SK-N-MC (cell line): ENCODE measurements at regions not wholly inside any gene's neighbourhood (a gene's known extent, or its start where the extent isn't known, plus 50 kb on each side); places are given as distances from the start of the nearest gene placed in this dataset.

ENCODE experiments used
- DNase-seq: peaks from one replicate; pipeline ENCODE4 v3.0.0-alpha.2; 2011; ENCODE audit warnings: low read depth, low spot score
- H3K27ac ChIP-seq: fragments of 200-600 bp; sonication (generic); 2 replicates; pipeline ENCODE4 v1.5.1; 2016; ENCODE audit warnings: mixed run types
- H3K36me3 ChIP-seq: fragments of 200-600 bp; sonication (generic); 2 replicates; pipeline ENCODE4 v1.6.1; 2017; ENCODE audit warnings: antibody characterized with exemption, low read length, mixed read lengths; ENCODE audit not compliant: insufficient read depth
- H3K4me3 ChIP-seq: fragments of 200-600 bp; sonication (generic); 2 replicates; pipeline ENCODE4 v1.5.1; 2016
- H3K9ac ChIP-seq: fragments of 200-600 bp; sonication (generic); 2 replicates; pipeline ENCODE4 v1.8.0; 2017; ENCODE audit warnings: mixed run types, mixed read lengths; ENCODE audit not compliant: insufficient read length
- H3K9me3 ChIP-seq: fragments of 200-600 bp; sonication (generic); 2 replicates; pipeline ENCODE4 v1.6.1; 2017; ENCODE audit warnings: low read depth, mild to moderate bottlenecking, antibody characterized with exemption, low read length, moderate library complexity, mixed read lengths
- EZH2 ChIP-seq: fragments of 200-600 bp; sonication (generic); IDR thresholded peaks from one replicate; pipeline ENCODE4 v1.6.1; 2017; ENCODE audit warnings: antibody characterized with exemption
- FOXP2 ChIP-seq: optimal IDR thresholded peaks from 2 replicates; pipeline ENCODE3; 2011; ENCODE audit warnings: mild to moderate bottlenecking, moderate library complexity; ENCODE audit not compliant: insufficient read depth; ENCODE audit errors: extremely low read length, control extremely low read depth
- POLR2AphosphoS5 ChIP-seq: IDR thresholded peaks from 2 replicates; pipeline ENCODE4 v1.6.1; 2012; ENCODE audit warnings: mild to moderate bottlenecking, low read depth, low read length, borderline replicate concordance

DNA sequence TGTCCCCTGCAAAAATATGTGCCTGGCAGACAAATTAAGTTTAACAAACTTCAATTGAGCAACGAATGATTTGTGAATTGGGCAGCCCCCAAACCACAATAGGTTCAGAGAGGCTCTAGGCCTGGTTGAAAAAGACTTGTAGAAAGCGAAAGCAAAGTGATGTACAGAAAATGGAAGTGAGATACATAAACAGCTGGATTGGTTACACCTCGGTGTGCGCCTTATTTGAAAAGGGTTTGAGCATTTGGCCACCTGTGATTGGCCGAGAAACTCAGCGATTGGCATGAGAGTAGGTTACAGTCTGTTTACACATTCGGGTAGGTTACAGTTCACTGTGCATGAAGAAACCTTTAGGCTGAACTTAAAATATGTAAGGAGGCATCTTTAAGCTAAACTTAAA lies 136.9 kb downstream of the CD83 start:
- no peak overlapping the region for H3K27ac ChIP-seq
- H3K4me3 ChIP-seq, result no peak overlapping the region
- no peaks in the 10 kb centered on the region for H3K9me3 ChIP-seq
- no peaks in the 10 kb centered on the region for H3K36me3 ChIP-seq
- TF ChIP-seq POLR2AphosphoS5 (no peak), FOXP2 (no peak), EZH2 (no peak)
- H3K9ac ChIP-seq, result no peak overlapping the region
- DNase-seq, result no peak

DNA sequence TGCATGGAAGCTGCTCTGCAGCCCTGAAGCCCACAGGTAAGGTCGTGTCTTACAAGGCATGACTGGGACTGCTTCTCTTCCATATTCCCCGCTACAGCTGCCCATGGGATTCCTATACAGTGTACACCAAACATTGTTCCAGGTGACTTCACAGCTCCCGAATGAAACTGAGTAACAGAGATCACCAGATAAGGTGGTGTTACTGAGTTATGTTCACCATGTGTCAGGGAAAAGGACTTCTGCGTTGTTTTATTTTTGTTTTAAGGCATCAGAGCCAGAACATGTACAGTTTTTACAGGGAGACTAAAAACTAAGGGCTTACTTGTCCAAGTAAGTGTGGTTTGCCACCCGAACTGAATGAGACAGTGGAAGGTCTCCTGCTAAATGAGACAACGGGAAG lies 138.3 kb downstream of the CD83 start:
- Histone ChIP-seq H3K36me3 (no peaks in the 10 kb centered on the region), H3K9me3 (peaks cover 4% of the 10 kb centered on the region; the same call in 1 of the 2 replicates), H3K9ac (no peak overlapping the region), H3K4me3 (no peak overlapping the region), H3K27ac (no peak overlapping the region)
- TF ChIP-seq POLR2AphosphoS5, result no peak
- no peak for DNase-seq

DNA sequence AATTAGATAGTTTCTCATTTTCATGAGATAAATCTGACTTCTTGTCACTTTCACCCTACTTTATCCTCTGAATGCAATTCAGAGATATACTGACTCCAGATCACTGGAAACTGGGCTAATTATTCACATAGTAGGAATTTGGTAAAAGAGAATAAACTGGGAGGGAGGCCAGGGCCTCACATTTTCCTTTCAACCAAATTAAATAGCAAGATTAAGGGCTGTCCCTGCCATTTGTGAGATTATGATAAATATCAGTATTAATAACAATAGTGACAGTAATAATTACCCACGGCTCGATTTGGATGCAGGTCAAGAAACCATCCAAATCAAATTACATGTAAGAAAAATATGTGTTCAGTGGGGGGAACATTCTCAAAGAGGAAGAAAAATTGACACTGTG lies 140.5 kb downstream of the CD83 start:
- H3K27ac ChIP-seq, result no peak overlapping the region
- TF ChIP-seq FOXP2, result no peak
- no peak for TF ChIP-seq EZH2
- TF ChIP-seq POLR2AphosphoS5, result no peak
- no peak for DNase-seq

DNA sequence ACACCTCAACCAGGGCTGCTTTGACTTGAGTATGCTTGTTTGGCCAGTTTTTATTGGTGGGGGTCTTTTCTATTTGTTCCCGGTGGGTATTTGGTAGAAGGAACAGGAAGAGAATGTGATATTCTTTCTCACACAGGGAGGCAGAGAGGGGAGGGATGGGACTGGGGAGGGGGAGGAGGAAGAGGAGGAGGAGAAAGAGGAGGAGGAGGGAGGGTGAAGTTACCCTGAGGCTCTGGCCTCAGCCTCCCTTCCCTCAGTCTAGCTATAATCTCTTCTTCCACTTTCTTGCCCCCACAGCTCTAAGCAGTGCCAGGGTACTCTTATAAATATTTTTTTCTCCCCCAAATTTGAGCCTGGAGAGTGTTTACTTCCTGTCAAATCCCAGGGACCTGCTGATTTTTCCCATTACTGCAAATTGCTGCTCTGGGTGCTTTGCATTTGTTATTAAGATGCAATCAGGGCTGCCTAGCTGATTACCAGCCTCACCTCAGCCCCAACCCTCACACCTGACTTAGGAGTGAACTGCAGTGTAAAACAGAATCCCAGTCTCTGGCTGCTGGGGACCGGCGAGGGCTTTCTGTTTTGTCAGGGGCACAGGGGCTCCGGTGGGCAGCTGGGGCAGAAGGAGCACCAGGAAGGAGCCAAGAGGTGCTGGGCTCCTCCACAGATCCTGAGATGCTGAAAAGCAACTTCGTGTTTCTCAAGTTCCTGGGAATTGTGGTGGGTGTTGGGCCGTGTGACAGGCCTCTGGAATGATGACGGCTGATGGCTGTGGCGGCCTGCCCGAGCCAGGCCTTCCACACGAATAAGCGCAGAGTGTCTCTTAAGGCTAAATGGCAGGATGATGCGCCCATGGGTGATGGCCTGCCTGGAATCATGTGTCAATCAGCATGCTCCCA lies 141.4 kb downstream of the CD83 start:
- Histone ChIP-seq H3K9ac (no peak overlapping the region), H3K9me3 (peaks cover 8% of the 10 kb centered on the region; the same call in 1 of the 2 replicates), H3K4me3 (no peak overlapping the region), H3K27ac (0 out of 2 replicates have a peak overlapping the region, but pooled peaks have one; percentile 26), H3K36me3 (peaks cover 3% of the 10 kb centered on the region; the same call in 1 of the 2 replicates)
- DNase-seq, result no peak
- TF ChIP-seq EZH2, result no peak

More for the DNA sequence above, 140.5 kb downstream of the CD83 start:
- Histone ChIP-seq H3K9me3 (peaks cover 4% of the 10 kb centered on the region; the same call in 1 of the 2 replicates), H3K9ac (no peak overlapping the region), H3K4me3 (no peak overlapping the region), H3K36me3 (no peaks in the 10 kb centered on the region)

DNA sequence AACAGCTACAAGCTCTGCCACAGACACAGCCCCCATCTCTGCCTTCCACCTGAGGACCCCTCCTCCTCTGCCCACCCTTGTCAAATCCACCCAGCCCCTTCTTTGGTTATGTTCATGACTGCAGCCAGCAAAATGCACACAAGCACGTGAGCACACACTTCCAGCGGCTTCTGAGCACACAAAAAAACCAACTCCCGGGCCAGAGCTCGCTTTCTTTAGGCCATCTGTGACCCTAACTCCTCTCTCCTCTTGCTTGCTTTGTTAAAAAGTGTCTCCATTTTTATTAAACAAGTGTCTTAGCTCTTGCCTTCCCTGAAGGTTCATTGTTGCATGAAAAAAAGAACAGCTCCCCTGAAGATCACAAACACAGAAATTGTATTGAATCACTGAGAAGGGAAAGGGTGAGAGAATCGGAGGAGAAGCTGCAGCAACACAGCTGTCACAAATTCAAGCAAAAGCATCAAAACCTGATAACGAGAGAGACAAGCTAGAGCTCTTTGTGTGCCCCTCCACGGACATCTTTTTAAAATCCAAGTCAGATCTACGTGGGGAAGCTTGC lies 142.1 kb downstream of the CD83 start:
- H3K9me3 ChIP-seq, result peaks cover 8% of the 10 kb centered on the region; the same call in 1 of the 2 replicates
- 0 out of 2 replicates have a peak overlapping the region, but pooled peaks have one; percentile 17 for H3K27ac ChIP-seq
- no peak overlapping the region for H3K4me3 ChIP-seq
- no peak for TF ChIP-seq POLR2AphosphoS5
- no peak for TF ChIP-seq FOXP2
- TF ChIP-seq EZH2, result no peak
- peaks cover 3% of the 10 kb centered on the region; the same call in 1 of the 2 replicates for H3K36me3 ChIP-seq
- DNase-seq, result no peak
- H3K9ac ChIP-seq, result no peak overlapping the region

DNA sequence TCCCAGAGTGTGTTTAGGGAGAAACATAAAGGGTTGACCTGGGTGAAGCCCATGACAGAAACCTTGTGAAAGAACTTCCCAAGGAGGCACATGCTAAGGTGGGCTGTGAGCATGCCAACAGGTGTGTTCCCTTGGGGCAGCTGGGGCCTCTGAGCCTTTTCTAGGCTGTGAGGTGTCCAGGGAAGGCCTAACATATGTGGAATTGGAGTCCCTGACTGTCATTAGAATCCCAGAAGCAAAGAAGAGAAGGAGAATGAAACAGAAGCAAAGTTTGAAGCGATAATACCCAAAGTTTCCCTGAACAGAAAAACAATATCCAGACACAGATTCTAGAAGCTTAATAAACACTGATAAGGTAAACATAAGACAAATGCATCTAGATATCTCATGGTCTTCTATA lies 143.3 kb downstream of the CD83 start:
- TF ChIP-seq EZH2 (no peak), FOXP2 (no peak), POLR2AphosphoS5 (no peak)
- DNase-seq, result no peak
- Histone ChIP-seq H3K27ac (no peak overlapping the region), H3K9ac (no peak overlapping the region), H3K36me3 (peaks cover 3% of the 10 kb centered on the region; the same call in 1 of the 2 replicates), H3K9me3 (peaks cover 8% of the 10 kb centered on the region; the same call in 1 of the 2 replicates), H3K4me3 (no peak overlapping the region)

DNA sequence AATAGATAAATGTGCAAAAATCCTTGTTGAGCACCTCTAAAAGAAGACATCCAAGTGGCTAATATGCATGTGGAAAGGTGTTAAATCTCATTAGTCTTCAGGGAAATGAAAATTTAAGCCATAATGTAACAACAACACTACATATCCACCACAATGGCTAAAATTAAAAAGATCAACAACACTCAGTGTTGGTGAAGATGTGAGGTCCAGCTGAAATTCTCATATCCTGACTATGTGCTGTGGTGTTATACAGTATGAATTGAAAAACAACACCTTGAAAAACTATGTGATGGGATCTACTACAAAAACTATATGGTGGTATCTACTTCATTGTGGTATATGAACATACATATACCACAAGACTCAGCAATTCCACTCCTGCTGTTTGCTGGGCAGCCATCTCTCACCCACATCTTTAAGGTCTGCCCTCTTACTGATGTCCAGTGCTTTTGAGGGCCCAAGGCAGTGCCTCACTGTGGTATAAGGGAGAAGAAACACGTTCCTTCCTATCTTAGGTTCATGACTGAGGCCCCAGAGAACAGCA lies 146.4 kb downstream of the CD83 start:
- no peak for TF ChIP-seq EZH2
- no peak for TF ChIP-seq POLR2AphosphoS5
- TF ChIP-seq FOXP2, result no peak
- Histone ChIP-seq H3K4me3 (no peak overlapping the region), H3K27ac (no peak overlapping the region), H3K36me3 (peaks cover 3% of the 10 kb centered on the region; the same call in 1 of the 2 replicates), H3K9me3 (peaks cover 8% of the 10 kb centered on the region; the same call in 1 of the 2 replicates), H3K9ac (no peak overlapping the region)
- no peak for DNase-seq
